OCI-LY3 (cell line): ENCODE measurements at regions not wholly inside any gene's neighbourhood (a gene's known extent, or its start where the extent isn't known, plus 50 kb on each side); places are given as distances from the start of the nearest gene placed in this dataset.

Source experiments
- H2AFZ ChIP-seq: fragments of 200-600, 300-600 bp; shearing (Covaris generic); 2 replicates; pipeline ENCODE4 v1.6.0; 2014; ENCODE audit warnings: antibody characterized with exemption, low read depth, low read length
- H3K27ac ChIP-seq: fragments of 200-600, 300-600 bp; sonication (generic); 2 replicates; pipeline ENCODE4 v1.5.1; 2014; ENCODE audit warnings: mild to moderate bottlenecking, low read length, moderate library complexity, mixed read lengths
- H3K27me3 ChIP-seq: fragments of 200-600, 300-600 bp; sonication (generic); 2 replicates; pipeline ENCODE4 v1.6.1; 2014; ENCODE audit warnings: low read depth, low read length, mixed read lengths
- H3K36me3 ChIP-seq: fragments of 200-600, 300-600 bp; sonication (generic); replicated peaks from 2 replicates; pipeline ENCODE3; 2014; ENCODE audit warnings: low read depth, low read length, mixed read lengths
- H3K4me1 ChIP-seq: fragments of 300-600, 200-600 bp; sonication (generic); 2 replicates; pipeline ENCODE4 v1.6.1; 2014; ENCODE audit warnings: low read length, mixed read lengths
- H3K4me2 ChIP-seq: fragments of 200-600, 300-600 bp; sonication (generic); 2 replicates; pipeline ENCODE4 v1.6.1; 2014; ENCODE audit warnings: low read length, mixed read lengths
- H3K4me3 ChIP-seq: fragments of 300-600, 200-600 bp; sonication (generic); 2 replicates; pipeline ENCODE4 v1.5.1; 2014; ENCODE audit warnings: antibody characterized with exemption, mild to moderate bottlenecking, low read length, moderate library complexity
- H3K79me2 ChIP-seq: fragments of 300-600, 200-600 bp; shearing (Covaris generic); 2 replicates; pipeline ENCODE4 v1.6.1; 2014; ENCODE audit warnings: mild to moderate bottlenecking, low read length, mixed read lengths
- H3K9ac ChIP-seq: fragments of 300-600, 200-600 bp; shearing (Covaris generic); 2 replicates; pipeline ENCODE4 v1.6.0; 2014; ENCODE audit warnings: mild to moderate bottlenecking, low read length, moderate library complexity
- H3K9me3 ChIP-seq: fragments of 200-600, 300-600 bp; shearing (Covaris generic); 2 replicates; pipeline ENCODE4 v1.6.1; 2014; ENCODE audit warnings: low read length, mixed read lengths; ENCODE audit not compliant: insufficient read depth
- H4K20me1 ChIP-seq: fragments of 200-600, 300-600 bp; sonication (generic); 2 replicates; pipeline ENCODE4 v1.6.1; 2016; ENCODE audit warnings: low read length, mixed read lengths; ENCODE audit not compliant: insufficient read depth
- CTCF ChIP-seq: fragments of 200-600, 300-600 bp; sonication (generic); IDR thresholded peaks from 2 replicates; pipeline ENCODE4 v1.5.1; 2014; ENCODE audit warnings: antibody characterized with exemption, low read length, low read depth
- EZH2phosphoT487 ChIP-seq: fragments of 200-600 bp; shearing (Covaris generic); IDR thresholded peaks from 2 replicates; pipeline ENCODE4 v1.6.1; 2018; ENCODE audit warnings: antibody characterized with exemption, mixed run types, low read depth

- no peak for TF ChIP-seq CTCF
- no peak for TF ChIP-seq EZH2phosphoT487
- H3K27me3 ChIP-seq: 0 out of 2 replicates have a peak, but pooled peaks cover 5% of the 10 kb centered on the region
- H3K9me3 ChIP-seq: no peaks in the 10 kb centered on the region
- H3K36me3 ChIP-seq: no peaks in the 10 kb centered on the region
- H3K79me2 ChIP-seq: no peaks in the 10 kb centered on the region
- H4K20me1 ChIP-seq: no peaks in the 10 kb centered on the region
- no peak overlapping the region for H3K27ac ChIP-seq
- H3K9ac ChIP-seq: no peak overlapping the region
- H3K4me3 ChIP-seq: no peak overlapping the region
- no peak overlapping the region for H3K4me2 ChIP-seq
- no peak overlapping the region for H2AFZ ChIP-seq
- H3K4me1 ChIP-seq: no peaks in the 10 kb centered on the region
Observed at GRCh38 chr11:109808569-109808968, 284.6 kb upstream of the ZC3H12C start.

GRCh38 chr11:109814824-109815223, 278.4 kb upstream of the ZC3H12C start:
- no peaks in the 10 kb centered on the region for H3K4me1 ChIP-seq
- no peak for TF ChIP-seq EZH2phosphoT487
- no peak for TF ChIP-seq CTCF

GRCh38 chr11:109815500-109816150, 277.6 kb upstream of the ZC3H12C start:
- Histone ChIP-seq H2AFZ (no peak overlapping the region), H3K4me1 (peaks cover 3% of the 10 kb centered on the region; the same call in 1 of the 2 replicates), H3K9me3 (no peaks in the 10 kb centered on the region), H4K20me1 (no peaks in the 10 kb centered on the region), H3K79me2 (no peaks in the 10 kb centered on the region), H3K36me3 (no peaks in the 10 kb centered on the region), H3K9ac (no peak overlapping the region), H3K4me2 (no peak overlapping the region), H3K4me3 (no peak overlapping the region), H3K27me3 (0 out of 2 replicates have a peak, but pooled peaks cover 5% of the 10 kb centered on the region), H3K27ac (no peak overlapping the region)
- TF ChIP-seq CTCF (no peak), EZH2phosphoT487 (no peak)

More at GRCh38 chr11:109814824-109815223, 278.4 kb upstream of the ZC3H12C start:
- Histone ChIP-seq H3K27ac (no peak overlapping the region), H3K36me3 (no peaks in the 10 kb centered on the region), H3K79me2 (no peaks in the 10 kb centered on the region), H2AFZ (no peak overlapping the region), H3K4me3 (no peak overlapping the region), H3K4me2 (no peak overlapping the region), H3K9ac (no peak overlapping the region), H3K27me3 (0 out of 2 replicates have a peak, but pooled peaks cover 5% of the 10 kb centered on the region), H3K9me3 (no peaks in the 10 kb centered on the region), H4K20me1 (no peaks in the 10 kb centered on the region)

GRCh38 chr11:109818290-109818689, 274.9 kb upstream of the ZC3H12C start:
- Histone ChIP-seq H2AFZ (no peak overlapping the region), H3K79me2 (no peaks in the 10 kb centered on the region), H3K9ac (no peak overlapping the region), H3K4me3 (no peak overlapping the region), H3K36me3 (no peaks in the 10 kb centered on the region), H3K4me2 (no peak overlapping the region), H3K27ac (no peak overlapping the region), H3K9me3 (no peaks in the 10 kb centered on the region), H3K27me3 (no peaks in the 10 kb centered on the region), H4K20me1 (no peaks in the 10 kb centered on the region), H3K4me1 (peaks cover 4% of the 10 kb centered on the region; the same call in 1 of the 2 replicates)
- TF ChIP-seq CTCF (no peak), EZH2phosphoT487 (no peak)
